WERI-Rb-1 (cell line): ENCODE measurements at regions not wholly inside any gene's neighbourhood (a gene's known extent, or its start where the extent isn't known, plus 50 kb on each side); places are given as distances from the start of the nearest gene placed in this dataset.

Experiments used
- DNase-seq: peaks from one replicate; pipeline ENCODE4 v3.0.0-alpha.2; 2020
- H3K27ac ChIP-seq: fragments of 250-450 bp; sonication (Bioruptor Pico); 2 replicates; pipeline ENCODE4 v1.5.1; 2020; ENCODE audit warnings: mild to moderate bottlenecking, moderate library complexity
- H3K27me3 ChIP-seq: fragments of 250-450 bp; sonication (Bioruptor Pico); 2 replicates; pipeline ENCODE4 v1.5.1; 2021; ENCODE audit warnings: mild to moderate bottlenecking, low read depth, moderate library complexity; ENCODE audit not compliant: insufficient read depth, severe bottlenecking
- H3K36me3 ChIP-seq: fragments of 250-450 bp; sonication (Bioruptor Pico); 2 replicates; pipeline ENCODE4 v1.5.1; 2020; ENCODE audit warnings: mild to moderate bottlenecking, moderate library complexity
- H3K4me3 ChIP-seq: 2 replicates; pipeline ENCODE4 v1.5.1; 2011; ENCODE audit warnings: low read depth, mild to moderate bottlenecking, control low read depth, low read length
- H3K9me3 ChIP-seq: fragments of 250-450 bp; sonication (Bioruptor Pico); 2 replicates; pipeline ENCODE4 v1.5.1; 2021; ENCODE audit warnings: mild to moderate bottlenecking, moderate library complexity; ENCODE audit not compliant: severe bottlenecking
- TF ChIP-seq, protein P1 (sequence below): IDR thresholded peaks from 2 replicates; pipeline ENCODE4 v1.5.1; 2011; ENCODE audit warnings: low read depth, mild to moderate bottlenecking, control low read depth, inconsistent platforms, low read length

DNA sequence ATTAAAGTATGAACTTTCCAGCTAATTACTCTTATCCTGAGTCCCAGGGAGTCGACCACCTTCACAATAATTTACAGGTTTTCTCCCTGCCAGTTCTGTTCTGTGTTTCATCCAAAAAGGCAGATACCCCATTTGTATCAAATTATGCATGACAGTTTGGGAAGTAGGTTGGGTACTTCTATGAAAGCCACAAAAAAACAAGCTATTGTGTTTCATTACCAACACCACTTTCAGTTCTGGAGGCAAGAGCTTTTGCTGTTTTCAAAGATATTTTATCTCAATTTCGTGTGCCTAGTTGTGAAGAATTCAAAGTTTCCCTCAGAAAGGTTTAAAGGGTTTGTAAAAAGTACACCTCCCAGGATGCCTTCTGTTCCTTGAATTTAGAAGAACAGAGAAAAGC lies 557.4 kb downstream of the FLRT2 start:
- no peak overlapping the region for H3K27ac ChIP-seq
- no peak overlapping the region for H3K4me3 ChIP-seq
- TF ChIP-seq, protein P1, sequence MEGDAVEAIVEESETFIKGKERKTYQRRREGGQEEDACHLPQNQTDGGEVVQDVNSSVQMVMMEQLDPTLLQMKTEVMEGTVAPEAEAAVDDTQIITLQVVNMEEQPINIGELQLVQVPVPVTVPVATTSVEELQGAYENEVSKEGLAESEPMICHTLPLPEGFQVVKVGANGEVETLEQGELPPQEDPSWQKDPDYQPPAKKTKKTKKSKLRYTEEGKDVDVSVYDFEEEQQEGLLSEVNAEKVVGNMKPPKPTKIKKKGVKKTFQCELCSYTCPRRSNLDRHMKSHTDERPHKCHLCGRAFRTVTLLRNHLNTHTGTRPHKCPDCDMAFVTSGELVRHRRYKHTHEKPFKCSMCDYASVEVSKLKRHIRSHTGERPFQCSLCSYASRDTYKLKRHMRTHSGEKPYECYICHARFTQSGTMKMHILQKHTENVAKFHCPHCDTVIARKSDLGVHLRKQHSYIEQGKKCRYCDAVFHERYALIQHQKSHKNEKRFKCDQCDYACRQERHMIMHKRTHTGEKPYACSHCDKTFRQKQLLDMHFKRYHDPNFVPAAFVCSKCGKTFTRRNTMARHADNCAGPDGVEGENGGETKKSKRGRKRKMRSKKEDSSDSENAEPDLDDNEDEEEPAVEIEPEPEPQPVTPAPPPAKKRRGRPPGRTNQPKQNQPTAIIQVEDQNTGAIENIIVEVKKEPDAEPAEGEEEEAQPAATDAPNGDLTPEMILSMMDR: no peak
- no peaks in the 10 kb centered on the region for H3K27me3 ChIP-seq
- no peaks in the 10 kb centered on the region for H3K9me3 ChIP-seq
- no peaks in the 10 kb centered on the region for H3K36me3 ChIP-seq
- no peak for DNase-seq

DNA sequence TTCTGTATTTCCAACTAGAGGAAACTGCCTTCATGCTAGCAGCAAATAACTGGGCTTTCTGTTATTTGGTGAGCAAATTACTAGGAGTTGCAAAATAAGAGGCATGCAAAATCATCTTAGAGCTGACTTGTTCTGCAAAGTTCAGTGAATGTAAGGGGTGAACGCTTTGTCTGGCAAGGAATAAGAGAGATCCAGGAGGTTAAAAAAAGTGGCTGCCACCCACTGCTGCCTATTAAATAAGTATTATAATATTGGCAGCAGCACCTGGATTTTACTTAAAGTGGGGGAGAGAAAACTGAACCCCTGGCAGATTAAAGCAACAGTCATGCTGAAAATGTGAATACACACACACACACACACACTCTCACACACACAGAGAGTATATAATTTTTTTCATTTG lies 557.0 kb downstream of the FLRT2 start:
- no peak for DNase-seq
- Histone ChIP-seq H3K9me3 (no peaks in the 10 kb centered on the region), H3K36me3 (no peaks in the 10 kb centered on the region), H3K27ac (no peak overlapping the region), H3K4me3 (no peak overlapping the region), H3K27me3 (no peaks in the 10 kb centered on the region)
- TF ChIP-seq, protein P1: no peak

- Histone ChIP-seq H3K4me3 (no peak overlapping the region), H3K27ac (no peak overlapping the region), H3K36me3 (no peaks in the 10 kb centered on the region), H3K9me3 (no peaks in the 10 kb centered on the region), H3K27me3 (no peaks in the 10 kb centered on the region)
- no peak for DNase-seq
- TF ChIP-seq, protein P1: no peak
Measured at GRCh38 chr14:86084097-86084496, 554.2 kb downstream of the FLRT2 start.

DNA sequence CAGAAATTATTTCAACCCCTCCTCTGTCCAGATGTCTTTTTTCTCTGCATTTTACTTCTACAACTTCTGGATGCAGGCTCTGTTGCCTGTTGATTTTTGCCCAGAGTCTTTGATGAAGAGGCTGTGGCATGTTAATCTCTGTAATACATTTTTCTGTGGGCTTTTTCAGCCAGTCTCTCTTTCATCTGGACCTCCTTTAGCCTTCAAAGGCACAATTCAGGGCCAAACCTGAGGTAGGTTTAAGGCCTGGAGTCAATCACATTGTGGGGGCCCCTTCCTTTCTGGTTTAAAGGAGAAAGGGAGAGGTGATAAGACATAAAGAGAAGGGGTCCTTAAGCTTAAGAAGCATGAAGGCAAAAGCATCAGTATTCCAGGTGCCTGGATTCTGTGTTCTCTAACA lies 553.7 kb downstream of the FLRT2 start:
- Histone ChIP-seq H3K27me3 (no peaks in the 10 kb centered on the region), H3K27ac (no peak overlapping the region), H3K36me3 (no peaks in the 10 kb centered on the region), H3K9me3 (no peaks in the 10 kb centered on the region), H3K4me3 (no peak overlapping the region)
- TF ChIP-seq, protein P1: no peak
- no peak for DNase-seq

DNA sequence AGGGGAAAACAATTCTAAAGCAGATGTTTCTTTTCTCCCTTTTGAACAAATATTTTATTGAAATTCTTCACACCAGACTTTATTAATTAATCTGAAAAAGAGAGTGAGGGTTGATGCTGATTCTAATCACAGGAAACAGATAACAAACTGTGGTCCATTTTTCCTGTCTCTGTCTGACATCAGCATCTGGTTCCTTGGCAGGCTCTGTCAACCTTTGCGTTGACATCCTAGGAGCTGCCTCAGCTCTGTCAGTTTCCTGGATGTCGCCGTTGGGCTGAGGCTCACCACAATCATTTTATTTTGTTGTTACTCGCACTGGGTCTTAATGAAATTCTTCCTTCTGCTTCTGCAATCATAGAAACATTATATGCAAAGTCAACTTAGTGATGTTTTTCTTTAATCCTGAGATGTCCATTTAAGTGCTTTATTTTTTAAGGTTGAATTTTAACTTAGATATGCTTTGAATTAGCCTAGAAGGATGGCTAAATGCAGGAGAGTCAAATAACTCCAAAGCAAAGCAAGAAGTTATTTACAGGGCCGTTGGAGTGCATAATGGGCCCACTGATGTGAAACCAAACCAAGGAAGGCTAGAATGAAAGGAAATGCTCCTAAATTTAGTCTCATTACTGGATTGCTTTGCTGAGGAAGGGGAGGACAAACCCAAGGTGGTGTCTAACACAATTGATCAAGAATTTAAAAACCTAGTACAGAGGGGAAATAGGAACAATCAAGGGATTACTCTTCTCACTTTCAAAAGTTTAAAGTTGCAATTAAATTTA lies 542.4 kb downstream of the FLRT2 start:
- DNase-seq: no peak
- Histone ChIP-seq H3K27ac (no peak overlapping the region), H3K4me3 (no peak overlapping the region), H3K27me3 (no peaks in the 10 kb centered on the region), H3K9me3 (no peaks in the 10 kb centered on the region), H3K36me3 (no peaks in the 10 kb centered on the region)
- TF ChIP-seq, protein P1: no peak

GRCh38 chr14:86066651-86067050 lies 536.7 kb downstream of the FLRT2 start:
- H3K4me3 ChIP-seq: no peak overlapping the region
- H3K27ac ChIP-seq: no peak overlapping the region
- no peaks in the 10 kb centered on the region for H3K9me3 ChIP-seq
- TF ChIP-seq, protein P1: no peak
- DNase-seq: no peak
- H3K36me3 ChIP-seq: no peaks in the 10 kb centered on the region
- H3K27me3 ChIP-seq: no peaks in the 10 kb centered on the region
